ENCODE measurements at regions not wholly inside any gene's neighbourhood (a gene's known extent, or its start where the extent isn't known, plus 50 kb on each side); places are given as distances from the start of the nearest gene placed in this dataset.

GRCh38 chr15:81427176-81427575 lies 53.2 kb upstream of the TMC3 start:
- H3K4me3 ChIP-seq (ENCODE audit: low read depth, low read length) = no peak overlapping the region
- no peaks in the 10 kb centered on the region for H3K36me3 ChIP-seq (ENCODE audit: control insufficient read depth, insufficient read depth, low read length)
- CTCF ChIA-PET = no interaction called here
- POLR2A ChIA-PET = no interaction called here
- TF ChIP-seq CTCF (IDR thresholded peaks at IDR 0.05; ENCODE audit: insufficient read depth, low read depth, low read length) = no peak
- DNase-seq (ENCODE audit: low read depth) = no peak
- no peaks in the 10 kb centered on the region for H3K27me3 ChIP-seq (ENCODE audit: control insufficient read depth, insufficient read depth, low read length)

DNA sequence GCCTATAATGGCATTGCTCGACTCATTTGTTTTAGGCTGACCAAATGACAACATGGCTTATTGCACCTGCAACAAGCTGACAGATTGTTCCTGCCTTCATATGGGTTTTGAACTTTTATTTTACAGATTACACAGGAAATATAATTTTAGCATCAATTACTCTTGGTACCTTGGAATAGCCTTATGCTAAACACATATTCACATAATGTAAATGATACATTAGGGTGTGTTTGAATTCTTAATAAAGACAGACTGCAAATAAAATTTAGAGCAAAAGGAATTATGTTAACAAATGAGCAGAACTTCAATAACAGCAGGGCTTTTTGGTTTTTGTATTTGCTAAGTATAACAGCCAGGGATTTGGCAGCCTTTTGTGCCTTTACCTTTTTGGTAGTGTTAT lies 51.9 kb upstream of the TMC3 start:
- POLR2A ChIA-PET = no interaction called here
- H3K36me3 ChIP-seq (ENCODE audit: control insufficient read depth, insufficient read depth, low read length) = no peaks in the 10 kb centered on the region
- TF ChIP-seq CTCF (IDR thresholded peaks at IDR 0.05; ENCODE audit: insufficient read depth, low read depth, low read length) = no peak
- no peak overlapping the region for H3K4me3 ChIP-seq (ENCODE audit: low read depth, low read length)
- CTCF ChIA-PET = interaction anchor here (0.7 kb wide), 1 partner anchor 1213 kb away, joined by 3 read pairs; no protein-coding TSS in a partner anchor
- DNase-seq (ENCODE audit: low read depth) = no peak
- H3K27me3 ChIP-seq (ENCODE audit: control insufficient read depth, insufficient read depth, low read length) = no peaks in the 10 kb centered on the region
